ENCODE measurements at regions not wholly inside any gene's neighbourhood (a gene's known extent, or its start where the extent isn't known, plus 50 kb on each side); places are given as distances from the start of the nearest gene placed in this dataset.
A peak's percentile ranks its signal among the peaks of the same experiment; 100 is the strongest.

GRCh38 chr5:93322974-93323860, 257.8 kb downstream of the NR2F1-AS1 start:
- intact Hi-C loops (cut with DNase I): no loop called here
- no peak for DNase-seq
- ATAC-seq: no peak

- DNase-seq: no peak
These were observed 260.0 kb downstream of the NR2F1-AS1 start for GRCh38 chr5:93320920-93321445.

GRCh38 chr5:93313672-93314071, 267.3 kb downstream of the NR2F1-AS1 start:
- ATAC-seq: no peak
- intact Hi-C loops (cut with DNase I): no loop called here
- DNase-seq: no peak

More at GRCh38 chr5:93320920-93321445, 260.0 kb downstream of the NR2F1-AS1 start:
- intact Hi-C loops (cut with DNase I): no loop called here
- ATAC-seq: peak; percentile 74 to 81

GRCh38 chr5:93311881-93312280, 269.1 kb downstream of the NR2F1-AS1 start:
- intact Hi-C loops (cut with DNase I): no loop called here
- ATAC-seq (peak; percentile 71 to 90), DNase-seq (no peak)

GRCh38 chr5:93307557-93307956, 273.5 kb downstream of the NR2F1-AS1 start:
- ATAC-seq (peak in 1 of 2 donors; percentile 20), DNase-seq (no peak)
- intact Hi-C loops (cut with DNase I): no loop called here

- DNase-seq (peak; percentile 19), ATAC-seq (peak; percentile 50 to 53)
- intact Hi-C loops (cut with DNase I): no loop called here
These were observed 275.0 kb downstream of the NR2F1-AS1 start for GRCh38 chr5:93305984-93306383.

- intact Hi-C loops (cut with DNase I): no loop called here
- DNase-seq: no peak
- ATAC-seq: peak in 1 of 2 donors; percentile 29
These were observed 276.4 kb downstream of the NR2F1-AS1 start for GRCh38 chr5:93304456-93305250.

GRCh38 chr5:93303291-93303691, 277.7 kb downstream of the NR2F1-AS1 start:
- intact Hi-C loops (cut with DNase I): no loop called here
- no peak for ATAC-seq

GRCh38 chr5:93302711-93303110, 278.3 kb downstream of the NR2F1-AS1 start:
- DNase-seq: no peak
- intact Hi-C loops (cut with DNase I): no loop called here
- no peak for ATAC-seq

More at GRCh38 chr5:93303291-93303691, 277.7 kb downstream of the NR2F1-AS1 start:
- DNase-seq: no peak

GRCh38 chr5:93300945-93301344, 280.1 kb downstream of the NR2F1-AS1 start:
- intact Hi-C loops (cut with DNase I): no loop called here
- DNase-seq (no peak), ATAC-seq (no peak)

GRCh38 chr5:93300309-93300923, 280.6 kb downstream of the NR2F1-AS1 start:
- no peak for DNase-seq
- intact Hi-C loops (cut with DNase I): no loop called here
- ATAC-seq: no peak

GRCh38 chr5:93299681-93300308, 281.2 kb downstream of the NR2F1-AS1 start:
- intact Hi-C loops (cut with DNase I): no loop called here
- ATAC-seq: no peak
- no peak for DNase-seq

- ATAC-seq: no peak
- intact Hi-C loops (cut with DNase I): no loop called here
- DNase-seq: no peak
These were observed 283.9 kb downstream of the NR2F1-AS1 start for GRCh38 chr5:93297116-93297515.

GRCh38 chr5:93296338-93296737, 284.7 kb downstream of the NR2F1-AS1 start:
- ATAC-seq (no peak), DNase-seq (no peak)
- intact Hi-C loops (cut with DNase I): no loop called here

GRCh38 chr5:93294996-93295395, 286.0 kb downstream of the NR2F1-AS1 start:
- ATAC-seq: no peak
- no peak for DNase-seq
- intact Hi-C loops (cut with DNase I): no loop called here

- DNase-seq: no peak
- no peak for ATAC-seq
- intact Hi-C loops (cut with DNase I): no loop called here
These were observed 286.8 kb downstream of the NR2F1-AS1 start for GRCh38 chr5:93294199-93294598.

GRCh38 chr5:93289942-93290341, 291.1 kb downstream of the NR2F1-AS1 start:
- DNase-seq: no peak
- no peak for ATAC-seq
- intact Hi-C loops (cut with DNase I): no loop called here

- ATAC-seq (no peak), DNase-seq (no peak)
- intact Hi-C loops (cut with DNase I): no loop called here
These were observed 295.6 kb downstream of the NR2F1-AS1 start for GRCh38 chr5:93285461-93285860.

All from left cardiac atrium (tissue), 4 donors.